SK-MEL-5 (cell line): ENCODE measurements at regions not wholly inside any gene's neighbourhood (a gene's known extent, or its start where the extent isn't known, plus 50 kb on each side); places are given as distances from the start of the nearest gene placed in this dataset.

Experiments
- DNase-seq: peaks from one replicate; pipeline ENCODE4 v3.0.0-alpha.2; 2016; ENCODE audit warnings: low read depth, low spot score
- in situ Hi-C: cut with HindIII; loops from 2 replicates; pipeline ENCODE4 v1.10.0; 2016; ENCODE audit warnings: low sequenced_read_pairs, high pct_unique_total_duplicates, low pct_unique_long_range_greater_than_20kb

DNA sequence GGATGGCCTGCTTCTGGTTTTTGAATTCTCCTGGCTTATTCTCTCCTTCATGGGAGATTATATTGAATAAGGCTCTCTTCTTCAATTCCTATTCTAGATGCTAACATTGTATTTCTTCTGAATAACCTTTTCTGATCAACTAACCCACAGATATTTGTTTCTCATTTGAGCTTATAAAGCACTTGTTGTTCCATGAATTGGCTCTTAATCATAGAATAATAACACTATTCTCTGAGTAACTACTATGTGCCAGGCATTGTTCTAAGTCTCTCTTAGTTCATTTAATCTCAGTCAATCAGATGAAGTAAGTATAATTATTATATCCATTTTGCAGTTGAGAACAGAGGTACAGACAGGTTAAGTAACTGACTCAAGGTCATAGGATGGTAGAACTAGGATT, 136.3 kb upstream of the MLIP start:
- in situ Hi-C loops = no loop called here
- no peak for DNase-seq

DNA sequence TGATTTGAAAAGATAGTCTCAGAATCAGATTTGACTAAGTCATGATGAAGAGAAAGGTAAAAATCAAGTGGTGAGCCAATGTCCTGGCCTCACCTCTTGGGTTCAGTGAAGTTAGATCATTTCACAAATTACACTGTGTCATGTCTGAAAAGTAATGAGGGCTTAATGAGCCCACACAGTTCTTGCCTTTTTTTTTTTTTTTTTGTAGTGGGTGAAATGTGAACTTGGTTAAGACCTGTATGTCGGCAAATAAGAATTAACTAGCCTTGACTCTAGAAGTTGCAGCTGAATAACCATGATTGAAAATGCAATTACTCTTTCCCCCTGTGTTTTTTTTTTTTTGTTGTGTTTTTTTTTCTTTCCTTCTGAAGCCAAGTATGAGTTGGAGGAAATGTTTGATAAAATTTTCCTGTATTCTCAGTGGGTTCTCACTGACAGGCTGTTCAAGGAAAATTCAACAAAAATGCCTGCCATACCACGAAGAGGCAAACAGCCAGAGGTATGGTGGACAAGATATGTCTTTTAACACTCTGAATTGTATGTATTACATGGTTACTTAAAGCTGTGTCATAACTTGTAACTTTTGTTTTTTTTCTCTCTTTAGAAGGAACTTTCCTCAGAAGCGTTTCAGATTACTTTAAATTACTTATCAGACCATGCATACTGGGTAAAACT, 135.2 kb upstream of the MLIP start:
- DNase-seq = no peak
- in situ Hi-C loops = no loop called here

DNA sequence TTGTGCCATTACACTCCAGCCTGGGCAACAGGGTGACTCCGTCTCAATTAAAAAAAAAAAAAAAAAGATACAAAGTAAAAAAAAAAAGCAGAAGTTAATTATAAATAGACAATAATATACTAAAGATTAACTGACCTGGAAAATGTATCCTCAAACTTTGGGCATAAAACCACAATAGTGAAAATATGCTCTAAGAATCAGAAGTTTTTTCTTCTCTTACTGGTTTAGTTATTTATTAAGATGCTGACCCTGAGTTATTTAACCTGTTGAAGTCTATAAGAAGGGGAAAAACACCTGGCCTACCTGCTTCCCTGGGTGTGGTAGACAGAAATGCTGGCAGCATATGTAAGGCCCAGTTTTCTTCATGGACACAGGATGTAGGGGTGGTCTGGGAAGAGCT, 133.7 kb upstream of the MLIP start:
- DNase-seq = no peak
- in situ Hi-C loops = no loop called here

DNA sequence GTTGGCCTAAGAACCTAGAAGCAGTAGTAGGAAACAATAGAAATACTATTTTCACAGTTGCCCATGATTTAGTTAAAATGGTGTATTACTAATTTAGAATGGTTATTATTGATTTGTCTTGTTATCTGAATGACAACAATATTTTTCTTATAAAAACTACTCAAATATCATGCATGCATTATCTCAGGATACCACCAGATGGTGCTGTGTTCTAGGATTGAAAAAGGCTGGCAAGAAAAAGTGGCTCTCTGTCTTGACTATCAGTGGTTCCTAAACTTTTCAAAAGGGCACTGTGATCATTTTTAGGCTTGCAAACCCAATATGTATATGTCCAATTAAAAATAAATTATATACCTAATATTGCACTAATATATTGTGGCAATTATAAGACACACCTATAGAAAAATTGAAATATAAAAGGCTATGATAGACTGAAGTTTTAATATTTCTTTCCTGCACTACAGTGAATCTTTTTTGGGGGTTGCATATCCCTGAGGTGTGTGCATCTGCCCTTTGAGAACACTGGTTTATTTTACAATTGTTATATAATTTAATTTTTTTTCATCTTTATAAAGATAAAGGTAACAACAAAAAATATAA, 131.7 kb upstream of the MLIP start:
- DNase-seq = peak; percentile 58
- in situ Hi-C loops = no loop called here

DNA sequence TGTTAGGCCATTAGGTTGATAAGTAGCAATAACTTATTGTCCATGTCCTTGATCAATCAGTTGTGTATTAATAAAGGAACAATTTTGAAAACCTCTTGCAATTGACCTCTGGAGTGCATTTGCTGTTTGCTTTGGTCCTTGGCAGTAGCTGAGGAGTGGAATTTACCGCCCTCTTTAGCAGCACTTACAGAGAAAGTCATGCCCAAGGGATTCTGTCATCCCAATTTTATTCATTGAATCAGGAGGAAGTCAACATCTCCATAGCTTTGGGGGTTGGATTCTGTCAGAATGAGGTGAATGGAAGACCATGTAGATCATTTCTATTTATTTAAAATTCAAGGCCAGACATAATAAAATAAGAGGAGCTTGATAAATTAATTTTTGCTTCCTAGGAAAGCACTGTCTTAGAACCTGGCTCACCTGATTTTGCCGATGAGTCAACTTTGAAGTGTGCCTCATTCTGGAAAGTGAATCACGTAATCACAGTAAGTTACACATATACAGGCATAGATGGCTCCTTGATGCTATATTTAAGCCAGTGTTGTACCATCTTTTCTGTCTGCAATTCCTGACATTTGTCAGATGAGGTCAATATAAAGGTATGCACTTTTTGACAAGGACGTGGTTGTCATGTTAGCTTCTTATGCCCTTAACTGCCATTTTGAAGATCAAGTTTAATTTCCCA, 128.7 kb upstream of the MLIP start:
- no peak for DNase-seq
- in situ Hi-C loops = no loop called here

DNA sequence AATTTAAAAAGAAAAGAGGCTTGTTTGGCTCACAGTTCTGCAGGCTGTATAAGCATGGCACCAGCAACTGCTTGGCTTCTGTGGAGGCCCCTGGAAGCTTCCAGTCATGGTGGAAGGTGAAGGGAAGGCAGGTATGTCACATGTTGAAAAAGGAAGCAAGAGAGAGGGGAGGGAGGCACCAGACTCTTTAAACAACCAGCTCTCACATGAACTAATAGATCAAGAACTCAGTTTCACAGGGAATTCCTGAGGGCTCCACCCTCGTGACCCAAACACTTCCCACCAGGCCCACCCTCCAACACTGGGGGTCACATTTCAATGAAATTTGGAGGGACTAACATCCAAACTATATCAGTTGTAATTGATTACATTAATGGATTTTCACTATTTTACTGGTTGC, 127.9 kb upstream of the MLIP start:
- DNase-seq = no peak
- in situ Hi-C loops = no loop called here

DNA sequence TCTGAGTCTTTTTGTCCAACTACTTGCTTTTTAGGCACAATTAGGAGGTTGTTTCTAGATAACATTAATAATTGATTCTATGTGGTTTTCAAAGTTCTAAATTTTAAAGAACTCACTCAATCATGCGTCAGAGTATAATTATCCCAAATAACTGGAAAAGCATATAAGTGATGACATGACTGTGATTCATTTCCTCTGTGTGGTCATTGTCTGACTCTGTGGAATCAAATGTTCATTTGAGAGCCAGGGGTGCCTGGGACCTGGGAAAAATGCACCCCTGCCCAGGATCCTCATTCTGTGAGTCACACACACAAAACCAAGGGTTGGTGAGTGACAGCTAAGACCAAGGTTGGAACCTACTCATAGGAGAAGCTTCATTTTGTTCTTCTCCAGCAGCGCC, 127.1 kb upstream of the MLIP start:
- DNase-seq = peak; percentile 14
- in situ Hi-C loops = no loop called here

DNA sequence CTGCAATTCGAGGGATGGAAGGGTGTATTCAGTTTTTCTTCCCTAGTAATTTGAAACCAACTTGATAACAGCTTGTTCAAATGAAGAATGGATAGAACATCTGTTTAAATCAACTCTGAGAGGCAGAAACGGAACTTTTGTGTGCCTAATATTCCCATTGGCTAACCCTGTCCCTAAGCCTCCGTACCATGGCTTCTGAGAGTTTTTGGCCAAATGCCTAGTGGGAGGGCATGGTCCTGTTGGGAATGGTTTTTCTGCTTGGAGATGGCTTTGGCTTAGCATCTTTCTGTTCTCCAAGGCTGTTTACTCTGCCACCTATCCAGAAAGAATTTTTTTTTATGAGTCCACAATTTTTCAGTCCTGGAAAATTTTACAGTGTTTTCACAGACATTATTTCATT, 126.7 kb upstream of the MLIP start:
- no peak for DNase-seq
- in situ Hi-C loops = no loop called here

DNA sequence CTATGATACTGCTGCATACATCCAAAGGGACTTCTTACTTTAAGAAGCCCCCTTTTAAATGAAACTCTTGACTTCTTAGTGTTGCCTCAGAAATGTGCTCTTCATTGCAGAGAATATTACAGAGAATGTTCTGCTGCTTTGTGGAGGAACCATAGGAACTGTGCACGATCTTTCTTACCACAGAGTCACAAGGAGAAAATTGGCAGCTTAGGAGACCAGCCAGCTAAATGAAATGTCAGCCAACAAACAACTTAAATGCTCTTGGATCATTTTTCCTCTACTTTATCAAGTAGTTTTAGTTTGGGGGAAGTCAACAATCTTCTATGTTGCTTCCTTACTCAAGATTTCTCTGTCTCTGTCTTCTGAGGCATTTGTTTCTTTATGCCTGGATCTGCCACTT, 125.9 kb upstream of the MLIP start:
- in situ Hi-C loops = no loop called here
- DNase-seq = no peak

DNA sequence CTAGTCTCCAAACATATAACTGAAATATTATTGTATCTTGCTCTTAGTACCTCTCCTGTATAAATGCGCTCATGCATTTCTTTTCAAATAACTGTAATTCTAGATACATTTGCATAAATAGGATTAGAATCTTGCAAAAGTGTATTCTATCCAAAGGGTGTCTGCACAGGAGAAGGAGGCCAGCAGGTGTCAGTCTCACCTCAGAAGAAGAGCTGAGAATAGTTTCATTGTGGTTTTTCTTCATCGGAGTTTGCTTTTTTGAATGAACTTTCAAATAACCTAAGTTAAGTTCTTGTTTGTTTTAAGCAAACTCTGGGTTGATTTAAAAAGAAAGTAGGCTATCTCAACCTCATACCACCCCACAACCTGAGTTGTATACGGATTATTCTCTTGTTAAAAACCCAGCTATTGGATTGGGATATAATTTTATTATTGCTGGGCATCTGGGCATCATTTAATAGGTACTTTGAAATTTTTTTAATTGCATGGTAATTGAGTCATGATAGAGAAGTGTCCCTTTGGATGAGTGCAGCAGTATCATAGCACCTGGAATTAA, 125.0 kb upstream of the MLIP start:
- in situ Hi-C loops = no loop called here
- peak; percentile 62 for DNase-seq

DNA sequence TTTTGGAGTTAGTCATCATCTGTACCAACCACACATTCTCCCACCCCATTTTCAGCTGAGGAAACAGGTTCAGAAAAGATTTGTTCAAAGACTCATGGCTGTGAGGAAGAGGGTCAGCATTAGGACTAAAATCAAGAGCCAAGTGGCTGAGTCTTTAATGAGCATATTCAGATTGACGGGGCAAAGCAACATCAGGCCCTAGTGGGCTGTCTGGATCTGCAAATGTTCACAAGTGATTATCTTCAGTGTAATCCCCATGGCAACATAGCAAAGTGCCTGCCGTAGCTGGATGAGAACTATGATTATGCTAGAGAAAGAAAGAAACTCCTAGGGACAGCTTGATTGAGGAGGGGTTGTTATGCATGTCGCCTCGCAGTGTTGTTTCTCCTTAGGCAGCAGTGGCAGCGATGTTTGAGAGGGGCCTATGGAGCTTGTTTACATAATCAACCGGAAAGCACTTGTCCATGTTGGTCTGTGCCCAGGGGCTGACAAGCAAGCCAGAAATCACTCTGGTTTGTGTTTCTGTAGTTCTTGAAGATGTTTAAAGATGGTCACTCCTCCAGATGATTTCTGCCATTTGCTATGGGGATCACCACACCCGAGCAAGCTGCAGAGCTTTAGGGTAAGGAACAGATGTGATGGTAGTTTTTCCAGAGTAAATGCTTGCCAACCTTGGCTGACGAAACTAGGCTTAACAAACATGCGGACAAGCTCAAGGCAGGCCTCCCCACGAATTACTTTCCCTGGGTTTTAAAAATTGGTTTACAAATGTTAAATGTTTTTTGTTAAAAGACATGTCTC, 124.3 kb upstream of the MLIP start:
- in situ Hi-C loops = no loop called here
- no peak for DNase-seq

DNA sequence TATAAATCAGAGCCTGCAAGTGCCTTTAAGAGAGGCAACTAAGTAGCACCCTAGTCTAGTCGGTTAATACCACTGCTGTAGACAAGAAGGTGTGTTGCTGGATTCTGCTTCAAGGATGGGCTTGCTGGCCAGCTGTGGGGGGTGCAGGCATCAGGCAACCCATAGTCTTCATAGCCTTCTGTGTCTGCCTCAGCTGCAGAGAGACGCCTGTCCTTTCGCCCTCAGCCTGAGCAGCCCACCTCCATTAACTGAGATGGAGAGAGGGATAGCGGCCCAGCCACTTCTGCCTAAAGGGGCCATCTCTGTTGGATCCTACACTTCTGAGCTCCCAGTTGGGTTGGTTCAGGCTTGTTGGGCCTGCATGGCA, 123.7 kb upstream of the MLIP start:
- in situ Hi-C loops = no loop called here
- DNase-seq = no peak

DNA sequence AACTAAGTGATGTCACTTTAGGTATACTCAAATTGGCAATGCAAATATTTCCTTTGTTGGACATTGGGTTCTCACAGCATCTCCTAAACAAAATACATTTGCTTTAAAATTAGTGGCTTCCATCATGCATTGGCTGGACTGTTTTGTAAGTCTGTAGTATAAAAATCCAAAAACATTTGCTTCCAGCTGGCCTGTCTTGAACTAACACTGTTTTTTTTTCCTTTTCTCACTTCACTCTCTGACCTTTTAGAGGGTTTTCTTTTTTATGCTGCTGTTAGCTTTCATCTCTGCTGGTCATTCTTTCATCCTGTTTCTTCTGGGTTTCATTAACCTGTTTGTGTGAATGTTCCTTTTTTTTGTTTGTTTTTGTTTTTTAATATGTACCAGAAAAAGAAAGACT, 121.7 kb upstream of the MLIP start:
- in situ Hi-C loops = no loop called here

DNA sequence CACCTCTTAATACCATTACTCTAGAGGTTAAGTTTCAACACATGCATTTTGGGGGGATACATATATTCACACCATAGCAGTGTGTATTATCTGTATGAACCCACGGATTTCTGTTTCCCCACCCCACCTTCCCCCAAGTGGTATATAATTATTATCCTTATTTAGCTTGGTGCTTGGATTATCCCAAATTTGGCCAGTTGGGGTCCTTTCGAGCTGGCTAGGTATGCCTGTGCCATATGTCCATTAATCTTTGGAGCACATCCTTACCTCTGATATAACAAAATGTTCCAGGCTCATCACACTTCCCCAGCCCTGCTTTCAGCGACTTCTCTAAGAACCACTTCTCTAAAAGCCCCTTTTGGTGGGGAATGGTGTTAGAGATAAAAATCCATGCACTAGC, 118.7 kb upstream of the MLIP start:
- DNase-seq = peak; percentile 26
- in situ Hi-C loops = no loop called here

More for the DNA sequence above, 121.7 kb upstream of the MLIP start:
- no peak for DNase-seq

DNA sequence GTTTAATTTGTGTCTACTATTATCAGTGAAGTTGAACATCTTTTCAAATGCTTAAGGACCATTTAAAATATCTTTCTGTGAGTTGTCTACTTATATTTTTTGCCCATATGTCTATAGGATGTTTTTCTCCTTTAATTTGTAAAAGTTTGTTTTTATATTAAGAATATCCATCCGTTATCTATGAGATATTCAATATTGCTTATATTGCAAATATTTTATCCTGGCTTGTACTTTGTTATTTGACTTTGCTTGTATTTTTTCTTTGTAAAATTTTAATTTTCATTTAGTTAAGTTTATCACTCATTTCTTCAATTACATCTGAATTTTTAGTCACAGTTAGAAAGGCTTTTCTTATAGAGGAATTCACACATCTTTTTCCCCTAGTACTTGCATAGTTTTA, 117.0 kb upstream of the MLIP start:
- DNase-seq = no peak
- in situ Hi-C loops = no loop called here

DNA sequence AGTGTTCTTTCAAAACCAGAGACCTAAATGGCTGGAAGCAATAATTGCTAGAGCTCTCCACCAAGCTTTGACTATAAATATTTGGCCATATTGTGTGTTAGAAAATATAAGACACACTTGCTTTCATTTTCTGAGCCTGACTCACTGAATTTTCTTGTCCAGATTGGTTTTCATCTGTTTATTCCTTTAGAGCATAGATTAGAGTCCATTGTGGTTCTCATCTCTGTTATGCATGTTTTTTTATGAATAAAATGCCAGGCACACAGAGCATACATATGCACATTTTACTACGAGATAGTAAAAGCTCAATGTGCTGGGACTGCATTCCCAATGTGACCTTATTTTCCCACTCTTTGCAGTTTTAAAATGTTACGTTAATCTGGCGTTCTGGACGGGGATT, 115.3 kb upstream of the MLIP start:
- in situ Hi-C loops = no loop called here
- DNase-seq = no peak

DNA sequence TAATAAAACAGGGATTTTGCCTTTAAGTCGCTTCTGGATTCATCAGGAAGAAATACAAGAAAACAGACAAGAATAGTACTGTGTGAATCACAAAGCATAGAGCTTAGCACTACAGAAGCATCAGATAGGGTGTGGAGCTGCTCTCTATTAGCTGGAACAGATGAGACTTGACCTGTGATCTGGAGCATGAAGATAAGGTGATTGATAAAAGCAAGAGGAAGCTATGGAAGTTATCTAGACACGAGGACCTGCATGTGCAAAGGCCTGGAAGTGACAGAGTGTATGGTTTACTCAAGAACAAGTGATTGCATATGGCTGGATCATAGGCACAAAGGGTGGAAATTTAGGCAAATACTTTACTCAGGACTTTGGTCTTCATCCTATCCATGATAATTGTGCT, 112.9 kb upstream of the MLIP start:
- in situ Hi-C loops = no loop called here
- no peak for DNase-seq

DNA sequence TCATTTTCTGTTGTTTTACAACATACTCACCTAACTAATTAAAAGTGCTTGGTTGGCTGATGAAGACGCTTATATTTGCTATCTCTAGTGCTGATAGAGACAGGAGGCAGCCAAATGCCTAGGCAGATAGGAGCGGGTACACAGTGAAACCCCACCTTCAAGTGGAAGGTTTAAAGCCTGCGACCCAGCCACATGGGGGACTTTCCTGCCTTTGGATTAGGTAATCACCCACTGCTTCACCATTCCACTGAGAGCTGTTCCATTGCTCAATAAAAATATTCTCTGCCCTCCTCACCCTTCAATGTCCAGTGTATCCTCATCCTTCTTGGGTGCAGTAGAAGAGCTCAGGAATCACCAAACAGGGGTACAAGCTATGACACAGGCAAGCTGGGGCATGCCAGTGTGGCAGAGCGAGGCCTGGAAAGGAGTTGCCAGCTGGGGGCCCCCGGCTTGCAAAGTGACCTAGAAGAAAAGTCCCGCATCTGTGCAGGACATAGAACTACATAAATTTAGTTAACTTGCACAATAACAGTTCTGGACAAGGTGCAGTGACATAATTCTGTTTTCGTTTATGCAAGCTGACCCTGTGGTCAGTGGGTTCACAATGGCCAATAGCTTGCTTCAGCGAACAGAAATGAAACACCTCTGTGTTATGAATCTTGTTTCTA, 112.0 kb upstream of the MLIP start:
- DNase-seq = no peak
- in situ Hi-C loops = no loop called here
